A549 (cell line): ENCODE measurements at regions not wholly inside any gene's neighbourhood (a gene's known extent, or its start where the extent isn't known, plus 50 kb on each side); places are given as distances from the start of the nearest gene placed in this dataset.

Experiments used
- ATAC-seq, 2 experiments: fragments of 200-7000 bp in 1 of 2; fragments of >200 bp in 1 of 2; cut with Nextera tagmentation in 1 of 2; cut with Tn5 transposase in 1 of 2; 3 replicates each; pipeline versions ENCODE4 v1.8.0 to v1.9.1; 2018 to 2020; ENCODE audit warnings: mild to moderate bottlenecking in 1 of 2, moderate library complexity in 1 of 2
- CTCF ChIA-PET: fragments of 300-600 bp; sonication (Branson Sonifier 250); formaldehyde crosslinking; extraction: SDS; loops from one replicate; lab custom pipeline; 2021; ENCODE audit warnings: antibody characterized with exemption, inconsistent platforms; lab: Yijun Ruan, JAX
- POLR2A ChIA-PET: fragments of 350-600 bp; formaldehyde crosslinking; extraction: SDS; loops from one replicate; lab custom pipeline; 2021; ENCODE audit warnings: antibody characterized with exemption, inconsistent platforms; lab: Yijun Ruan, JAX
- DNase-seq, 2 experiments: peaks; one replicate each; pipeline versions ENCODE4 v3.0.0 to v3.0.0-alpha.2; 2011 to 2016; ENCODE audit warnings: low read depth in 1 of 2, low spot score in 1 of 2
- FAIRE-seq: peaks from 2 replicates; lab custom pipeline; 2011; peaks lifted over from hg19 to GRCh38; lab: Jason Lieb, UNC
- H3K27ac ChIP-seq, 2 experiments: fragments of >200 bp; sonication (Bioruptor Twin); formaldehyde crosslinking; 3 replicates each; pipeline ENCODE4 v1.5.1; 2016 to 2017
- H3K4me1 ChIP-seq: fragments of >200 bp; sonication (Bioruptor Twin); formaldehyde crosslinking; 3 replicates; pipeline ENCODE4 v1.6.1; 2016
- H3K4me2 ChIP-seq: fragments of >200 bp; sonication (Bioruptor Twin); formaldehyde crosslinking; 3 replicates; pipeline ENCODE4 v1.6.1; 2016
- H3K4me3 ChIP-seq: fragments of >200 bp; sonication (Bioruptor Twin); formaldehyde crosslinking; 3 replicates; pipeline ENCODE4 v1.5.1; 2016
- H3K9me3 ChIP-seq: fragments of >200 bp; sonication (Bioruptor Twin); formaldehyde crosslinking; 3 replicates; pipeline ENCODE4 v1.6.1; 2016
- CBX2 ChIP-seq: fragments of 200-600 bp; sonication (generic); IDR thresholded peaks from 2 replicates; pipeline ENCODE4 v1.6.1; 2016; ENCODE audit warnings: low read depth, mild to moderate bottlenecking, borderline replicate concordance
- CBX8 ChIP-seq: fragments of 200-600 bp; sonication (generic); IDR thresholded peaks from 2 replicates; pipeline ENCODE4 v1.6.1; 2016
- CHD2 ChIP-seq: fragments of 150-350 bp; IDR thresholded peaks from 2 replicates; pipeline ENCODE4 v1.6.1; 2014; ENCODE audit warnings: low read length; ENCODE audit not compliant: partially characterized antibody
- CHD4 ChIP-seq: fragments of 200-600 bp; sonication (generic); IDR thresholded peaks from 2 replicates; pipeline ENCODE4 v1.6.1; 2016; ENCODE audit warnings: antibody characterized with exemption, mild to moderate bottlenecking, borderline replicate concordance
- EHF ChIP-seq: fragments of 250-450 bp; sonication (Bioruptor Pico); IDR thresholded peaks from 2 replicates; pipeline ENCODE4 v1.5.0; 2020; ENCODE audit warnings: mild to moderate bottlenecking
- EP300 ChIP-seq, 2 experiments: fragments of >200 bp; sonication (Bioruptor Twin); formaldehyde crosslinking; IDR thresholded peaks; 2 replicates in 1 of 2; 3 replicates in 1 of 2; pipeline ENCODE4 v1.6.1; 2016 to 2017
- FOSB ChIP-seq: fragments of 250-450 bp; sonication (Bioruptor Pico); IDR thresholded peaks from 2 replicates; pipeline ENCODE4 v1.5.0; 2020; ENCODE audit warnings: mild to moderate bottlenecking, moderate library complexity
- FOXS1 ChIP-seq: fragments of 250-450 bp; sonication (Bioruptor Pico); IDR thresholded peaks from 2 replicates; pipeline ENCODE4 v1.5.0; 2020; ENCODE audit warnings: mild to moderate bottlenecking, moderate library complexity
- HDAC2 ChIP-seq: fragments of 200-600 bp; sonication (generic); IDR thresholded peaks from 2 replicates; pipeline ENCODE4 v1.6.1; 2016
- HEYL ChIP-seq: fragments of 250-450 bp; sonication (Bioruptor Pico); IDR thresholded peaks from 2 replicates; pipeline ENCODE4 v1.8.0; 2021; ENCODE audit warnings: mild to moderate bottlenecking, moderate library complexity
- JUN ChIP-seq, 2 experiments: fragments of >200 bp; sonication (Bioruptor Twin); formaldehyde crosslinking; IDR thresholded peaks; 2 replicates in 1 of 2; 3 replicates in 1 of 2; pipeline ENCODE4 v1.6.1; 2016 to 2017
- KDM1A ChIP-seq: fragments of 200-600 bp; sonication (generic); IDR thresholded peaks from 2 replicates; pipeline ENCODE4 v1.6.1; 2016; ENCODE audit warnings: low read depth, mild to moderate bottlenecking
- NPAS2 ChIP-seq: fragments of 250-450 bp; sonication (Bioruptor Pico); IDR thresholded peaks from 2 replicates; pipeline ENCODE4 v1.8.0; 2022; ENCODE audit warnings: mild to moderate bottlenecking, moderate library complexity, borderline replicate concordance
- PHF8 ChIP-seq: fragments of 200-600 bp; sonication (generic); IDR thresholded peaks from 2 replicates; pipeline ENCODE4 v1.6.1; 2016; ENCODE audit warnings: low read depth, mild to moderate bottlenecking, antibody characterized with exemption, moderate library complexity, borderline replicate concordance
- RAD21 ChIP-seq, 2 experiments: fragments of >200 bp in 1 of 2; sonication (Bioruptor Twin) in 1 of 2; formaldehyde crosslinking in 1 of 2; IDR thresholded peaks in 1 of 2; conservative IDR thresholded peaks in 1 of 2; 2 replicates in 1 of 2; 3 replicates in 1 of 2; pipeline ENCODE4 v1.6.1; 2012 to 2018; ENCODE audit warnings: inconsistent platforms in 1 of 2
- RARB ChIP-seq: fragments of 250-450 bp; sonication (Bioruptor Pico); IDR thresholded peaks from 2 replicates; pipeline ENCODE4 v1.8.0; 2021; ENCODE audit warnings: mild to moderate bottlenecking, moderate library complexity
- RNF2 ChIP-seq: fragments of 200-600 bp; sonication (generic); IDR thresholded peaks from 2 replicates; pipeline ENCODE4 v1.6.1; 2016; ENCODE audit warnings: low read depth, mild to moderate bottlenecking, antibody characterized with exemption, moderate library complexity, borderline replicate concordance
- TP53 ChIP-seq: fragments of 250-450 bp; sonication (Bioruptor Pico); IDR thresholded peaks from 2 replicates; pipeline ENCODE4 v1.5.0; 2021; ENCODE audit warnings: mild to moderate bottlenecking, moderate library complexity
- ZFP36 ChIP-seq: fragments of 450-650 bp; IDR thresholded peaks from 2 replicates; pipeline ENCODE4 v1.6.1; 2014; ENCODE audit warnings: borderline replicate concordance; ENCODE audit not compliant: partially characterized antibody
- WGBS: methylation state at CpG from one replicate; pipeline ENCODE4 v1.1.6; 2017; ENCODE audit errors: missing lambda C conversion rate; 5-methylcytosine and 5-hydroxymethylcytosine counted together
- TF ChIP-seq, protein P1 (sequence below): fragments of 250-450 bp; sonication (Bioruptor Pico); IDR thresholded peaks from 2 replicates; pipeline ENCODE4 v1.5.0; 2021; ENCODE audit warnings: mild to moderate bottlenecking, moderate library complexity, borderline replicate concordance
- TF ChIP-seq, protein P2 (sequence below): fragments of >200 bp; sonication (Bioruptor Twin); formaldehyde crosslinking; IDR thresholded peaks from 3 replicates; pipeline ENCODE4 v1.6.1; 2016
- TF ChIP-seq, protein P3 (sequence below): fragments of 450-650 bp; IDR thresholded peaks from 2 replicates; pipeline ENCODE4 v1.6.1; 2014; ENCODE audit warnings: antibody characterized with exemption
- TF ChIP-seq, protein P4 (sequence below): fragments of 250-450 bp; sonication (Bioruptor Pico); IDR thresholded peaks from 2 replicates; pipeline ENCODE4 v1.5.0; 2020; ENCODE audit warnings: low read depth, mild to moderate bottlenecking, moderate library complexity

DNA sequence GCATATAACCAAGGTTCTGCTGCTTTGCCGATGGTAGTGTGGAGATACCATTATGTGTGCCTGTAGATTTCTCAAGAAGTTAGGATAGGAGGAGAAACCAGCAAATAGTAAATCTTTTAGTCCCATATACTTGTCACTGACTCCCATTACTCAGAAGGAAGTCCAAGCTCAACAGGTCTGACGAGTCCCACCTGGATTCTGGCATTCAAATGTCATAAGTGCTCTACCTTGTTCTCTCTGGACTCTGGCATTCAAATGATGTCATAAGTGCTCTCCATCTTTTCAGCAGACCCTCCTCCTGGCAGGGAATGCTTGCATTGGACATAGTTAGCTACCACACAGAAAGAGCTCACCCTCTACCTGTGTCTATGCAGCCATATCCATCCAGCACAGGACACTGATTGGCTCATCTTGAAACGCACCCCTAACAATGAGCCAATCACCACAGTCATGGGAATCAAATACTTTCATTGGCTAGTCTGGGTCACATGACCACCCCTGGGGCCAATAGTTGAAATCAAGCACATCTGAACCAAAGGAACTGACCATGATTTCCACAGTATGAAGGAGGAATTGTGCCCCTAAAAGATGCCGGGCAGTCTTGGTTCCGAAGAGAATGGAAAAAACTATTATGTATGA is 205.0 kb upstream of the ADAMTS9 start:
- no peak for FAIRE-seq
- no peak for ATAC-seq
- Histone ChIP-seq H3K4me2 (no peak overlapping the region), H3K4me1 (no peaks in the 10 kb centered on the region), H3K4me3 (no peak overlapping the region), H3K27ac (no peak overlapping the region), H3K9me3 (no peaks in the 10 kb centered on the region)
- no peak for DNase-seq
- 33% methylated on average over 5 of the region's 5 CpGs for WGBS
- ChIA-PET CTCF (no interaction called here), POLR2A (no interaction called here)
- no peak for TF ChIP-seq NPAS2 (CRISPR knock-in tag)
- no peak for TF ChIP-seq HDAC2
- TF ChIP-seq, protein P1, sequence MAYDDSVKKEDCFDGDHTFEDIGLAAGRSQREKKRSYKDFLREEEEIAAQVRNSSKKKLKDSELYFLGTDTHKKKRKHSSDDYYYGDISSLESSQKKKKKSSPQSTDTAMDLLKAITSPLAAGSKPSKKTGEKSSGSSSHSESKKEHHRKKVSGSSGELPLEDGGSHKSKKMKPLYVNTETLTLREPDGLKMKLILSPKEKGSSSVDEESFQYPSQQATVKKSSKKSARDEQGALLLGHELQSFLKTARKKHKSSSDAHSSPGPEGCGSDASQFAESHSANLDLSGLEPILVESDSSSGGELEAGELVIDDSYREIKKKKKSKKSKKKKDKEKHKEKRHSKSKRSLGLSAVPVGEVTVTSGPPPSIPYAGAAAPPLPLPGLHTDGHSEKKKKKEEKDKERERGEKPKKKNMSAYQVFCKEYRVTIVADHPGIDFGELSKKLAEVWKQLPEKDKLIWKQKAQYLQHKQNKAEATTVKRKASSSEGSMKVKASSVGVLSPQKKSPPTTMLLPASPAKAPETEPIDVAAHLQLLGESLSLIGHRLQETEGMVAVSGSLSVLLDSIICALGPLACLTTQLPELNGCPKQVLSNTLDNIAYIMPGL (CRISPR knock-in tag), result no peak
- TF ChIP-seq HEYL (CRISPR knock-in tag), result no peak
- TF ChIP-seq KDM1A, result no peak
- TF ChIP-seq EHF (CRISPR knock-in tag), result no peak
- TF ChIP-seq, protein P2, sequence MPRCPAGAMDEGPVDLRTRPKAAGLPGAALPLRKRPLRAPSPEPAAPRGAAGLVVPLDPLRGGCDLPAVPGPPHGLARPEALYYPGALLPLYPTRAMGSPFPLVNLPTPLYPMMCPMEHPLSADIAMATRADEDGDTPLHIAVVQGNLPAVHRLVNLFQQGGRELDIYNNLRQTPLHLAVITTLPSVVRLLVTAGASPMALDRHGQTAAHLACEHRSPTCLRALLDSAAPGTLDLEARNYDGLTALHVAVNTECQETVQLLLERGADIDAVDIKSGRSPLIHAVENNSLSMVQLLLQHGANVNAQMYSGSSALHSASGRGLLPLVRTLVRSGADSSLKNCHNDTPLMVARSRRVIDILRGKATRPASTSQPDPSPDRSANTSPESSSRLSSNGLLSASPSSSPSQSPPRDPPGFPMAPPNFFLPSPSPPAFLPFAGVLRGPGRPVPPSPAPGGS, result no peak
- TF ChIP-seq, protein P3, sequence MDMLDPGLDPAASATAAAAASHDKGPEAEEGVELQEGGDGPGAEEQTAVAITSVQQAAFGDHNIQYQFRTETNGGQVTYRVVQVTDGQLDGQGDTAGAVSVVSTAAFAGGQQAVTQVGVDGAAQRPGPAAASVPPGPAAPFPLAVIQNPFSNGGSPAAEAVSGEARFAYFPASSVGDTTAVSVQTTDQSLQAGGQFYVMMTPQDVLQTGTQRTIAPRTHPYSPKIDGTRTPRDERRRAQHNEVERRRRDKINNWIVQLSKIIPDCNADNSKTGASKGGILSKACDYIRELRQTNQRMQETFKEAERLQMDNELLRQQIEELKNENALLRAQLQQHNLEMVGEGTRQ, result no peak
- TF ChIP-seq, protein P4, sequence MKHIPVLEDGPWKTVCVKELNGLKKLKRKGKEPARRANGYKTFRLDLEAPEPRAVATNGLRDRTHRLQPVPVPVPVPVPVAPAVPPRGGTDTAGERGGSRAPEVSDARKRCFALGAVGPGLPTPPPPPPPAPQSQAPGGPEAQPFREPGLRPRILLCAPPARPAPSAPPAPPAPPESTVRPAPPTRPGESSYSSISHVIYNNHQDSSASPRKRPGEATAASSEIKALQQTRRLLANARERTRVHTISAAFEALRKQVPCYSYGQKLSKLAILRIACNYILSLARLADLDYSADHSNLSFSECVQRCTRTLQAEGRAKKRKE (CRISPR knock-in tag), result no peak
- no peak for TF ChIP-seq PHF8
- TF ChIP-seq CHD4, result no peak
- no peak for TF ChIP-seq TP53 (CRISPR knock-in tag)
- TF ChIP-seq CBX2, result no peak

DNA sequence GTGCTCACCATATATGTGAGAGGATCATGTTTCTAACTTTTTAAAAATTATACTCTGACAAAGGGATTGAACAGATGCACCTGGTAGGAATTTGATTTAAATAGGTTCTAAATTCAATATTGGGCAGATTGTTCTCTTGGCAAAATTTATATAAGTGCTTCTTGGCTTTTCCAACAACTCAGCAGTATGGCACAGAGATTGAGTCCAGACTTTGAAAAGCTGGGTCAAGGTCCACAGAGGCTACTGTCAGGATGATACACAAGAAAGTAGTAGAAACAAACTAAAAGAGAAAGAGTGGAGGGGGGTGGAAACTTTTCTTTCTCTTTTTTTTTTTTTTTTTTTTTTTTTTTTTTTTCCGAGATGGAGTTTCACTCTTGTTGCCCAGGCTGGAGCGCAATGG is 203.2 kb upstream of the ADAMTS9 start:
- DNase-seq, result no peak
- 43% methylated on average over 2 of the region's 2 CpGs for WGBS
- H3K4me3 ChIP-seq, result no peak overlapping the region
- H3K4me1 ChIP-seq, result no peaks in the 10 kb centered on the region
- FAIRE-seq, result no peak
- H3K27ac ChIP-seq, result no peak overlapping the region
- no peak for TF ChIP-seq RAD21 (conservative IDR thresholded peaks at IDR 0.05 in 1 of 2, IDR thresholded peaks at IDR 0.05 in 1 of 2)
- no peak for TF ChIP-seq FOXS1
- TF ChIP-seq EP300 (IDR thresholded peaks at IDR 0.05), result no peak
- TF ChIP-seq RARB, result no peak
- no peak for TF ChIP-seq EHF (CRISPR knock-in tag)
- no peak for TF ChIP-seq CBX8
- TF ChIP-seq, protein P2, result no peak
- no peak for TF ChIP-seq ZFP36
- TF ChIP-seq FOSB, result no peak
- no peak for TF ChIP-seq RNF2
- no peak for TF ChIP-seq JUN (IDR thresholded peaks at IDR 0.05)
- TF ChIP-seq CHD2, result no peak
- H3K9me3 ChIP-seq, result no peaks in the 10 kb centered on the region
- ATAC-seq, result no peak
- H3K4me2 ChIP-seq, result no peak overlapping the region
- ChIA-PET CTCF (no interaction called here), POLR2A (no interaction called here)
